OCI-LY3 (cell line): ENCODE measurements at regions not wholly inside any gene's neighbourhood (a gene's known extent, or its start where the extent isn't known, plus 50 kb on each side); places are given as distances from the start of the nearest gene placed in this dataset.

Source experiments
- H2AFZ ChIP-seq: fragments of 200-600, 300-600 bp; shearing (Covaris generic); 2 replicates; pipeline ENCODE4 v1.6.0; 2014; ENCODE audit warnings: antibody characterized with exemption, low read depth, low read length
- H3K27ac ChIP-seq: fragments of 200-600, 300-600 bp; sonication (generic); 2 replicates; pipeline ENCODE4 v1.5.1; 2014; ENCODE audit warnings: mild to moderate bottlenecking, low read length, moderate library complexity, mixed read lengths
- H3K27me3 ChIP-seq: fragments of 200-600, 300-600 bp; sonication (generic); 2 replicates; pipeline ENCODE4 v1.6.1; 2014; ENCODE audit warnings: low read depth, low read length, mixed read lengths
- H3K36me3 ChIP-seq: fragments of 200-600, 300-600 bp; sonication (generic); replicated peaks from 2 replicates; pipeline ENCODE3; 2014; ENCODE audit warnings: low read depth, low read length, mixed read lengths
- H3K4me1 ChIP-seq: fragments of 300-600, 200-600 bp; sonication (generic); 2 replicates; pipeline ENCODE4 v1.6.1; 2014; ENCODE audit warnings: low read length, mixed read lengths
- H3K4me2 ChIP-seq: fragments of 200-600, 300-600 bp; sonication (generic); 2 replicates; pipeline ENCODE4 v1.6.1; 2014; ENCODE audit warnings: low read length, mixed read lengths
- H3K4me3 ChIP-seq: fragments of 300-600, 200-600 bp; sonication (generic); 2 replicates; pipeline ENCODE4 v1.5.1; 2014; ENCODE audit warnings: antibody characterized with exemption, mild to moderate bottlenecking, low read length, moderate library complexity
- H3K79me2 ChIP-seq: fragments of 300-600, 200-600 bp; shearing (Covaris generic); 2 replicates; pipeline ENCODE4 v1.6.1; 2014; ENCODE audit warnings: mild to moderate bottlenecking, low read length, mixed read lengths
- H3K9ac ChIP-seq: fragments of 300-600, 200-600 bp; shearing (Covaris generic); 2 replicates; pipeline ENCODE4 v1.6.0; 2014; ENCODE audit warnings: mild to moderate bottlenecking, low read length, moderate library complexity
- H3K9me3 ChIP-seq: fragments of 200-600, 300-600 bp; shearing (Covaris generic); 2 replicates; pipeline ENCODE4 v1.6.1; 2014; ENCODE audit warnings: low read length, mixed read lengths; ENCODE audit not compliant: insufficient read depth
- H4K20me1 ChIP-seq: fragments of 200-600, 300-600 bp; sonication (generic); 2 replicates; pipeline ENCODE4 v1.6.1; 2016; ENCODE audit warnings: low read length, mixed read lengths; ENCODE audit not compliant: insufficient read depth
- CTCF ChIP-seq: fragments of 200-600, 300-600 bp; sonication (generic); IDR thresholded peaks from 2 replicates; pipeline ENCODE4 v1.5.1; 2014; ENCODE audit warnings: antibody characterized with exemption, low read length, low read depth
- EZH2phosphoT487 ChIP-seq: fragments of 200-600 bp; shearing (Covaris generic); IDR thresholded peaks from 2 replicates; pipeline ENCODE4 v1.6.1; 2018; ENCODE audit warnings: antibody characterized with exemption, mixed run types, low read depth

DNA sequence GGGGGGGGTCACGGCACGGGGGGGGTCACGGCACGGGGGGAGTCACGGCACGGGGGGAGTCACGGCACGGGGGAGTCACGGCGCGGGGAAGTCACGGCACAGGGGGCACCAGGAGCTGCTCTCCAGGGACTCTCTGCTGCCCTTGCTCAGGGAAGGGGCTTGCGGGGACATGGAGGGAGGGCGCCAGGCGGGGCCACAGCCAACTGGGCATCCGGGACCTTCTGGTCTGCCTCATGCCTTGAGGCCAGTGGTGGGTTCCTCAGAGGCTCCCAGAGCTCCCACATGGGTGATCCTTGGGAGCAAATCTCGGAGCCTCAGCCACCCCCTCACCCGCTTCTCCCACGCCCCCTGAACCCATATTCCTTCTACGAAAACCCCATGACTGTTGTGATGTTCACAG lies 55.8 kb upstream of the TMEM18 start:
- Histone ChIP-seq H2AFZ (no peak overlapping the region), H3K9me3 (no peaks in the 10 kb centered on the region), H3K36me3 (no peaks in the 10 kb centered on the region), H3K79me2 (no peaks in the 10 kb centered on the region), H3K27ac (no peak overlapping the region), H3K27me3 (no peaks in the 10 kb centered on the region), H3K4me3 (no peak overlapping the region), H3K4me2 (no peak overlapping the region), H3K9ac (no peak overlapping the region), H3K4me1 (peaks cover 35% of the 10 kb centered on the region), H4K20me1 (no peaks in the 10 kb centered on the region)
- TF ChIP-seq CTCF (no peak), EZH2phosphoT487 (no peak)

- Histone ChIP-seq H3K27me3 (no peaks in the 10 kb centered on the region), H3K79me2 (no peaks in the 10 kb centered on the region), H4K20me1 (no peaks in the 10 kb centered on the region), H3K9me3 (no peaks in the 10 kb centered on the region), H3K27ac (no peak overlapping the region), H3K4me2 (no peak overlapping the region), H2AFZ (no peak overlapping the region), H3K4me3 (no peak overlapping the region), H3K9ac (no peak overlapping the region), H3K36me3 (no peaks in the 10 kb centered on the region), H3K4me1 (peaks cover 46% of the 10 kb centered on the region)
- no peak for TF ChIP-seq CTCF
- TF ChIP-seq EZH2phosphoT487, result no peak
Measured at GRCh38 chr2:731711-732110, 54.5 kb upstream of the TMEM18 start.

- Histone ChIP-seq H3K36me3 (no peaks in the 10 kb centered on the region), H3K4me1 (peaks cover 46% of the 10 kb centered on the region), H4K20me1 (no peaks in the 10 kb centered on the region), H3K79me2 (no peaks in the 10 kb centered on the region), H3K4me2 (no peak overlapping the region), H3K27me3 (no peaks in the 10 kb centered on the region; the same call in 1 of the 2 replicates), H3K27ac (no peak overlapping the region), H3K9ac (no peak overlapping the region), H3K9me3 (no peaks in the 10 kb centered on the region), H3K4me3 (no peak overlapping the region), H2AFZ (no peak overlapping the region)
- TF ChIP-seq EZH2phosphoT487, result no peak
- TF ChIP-seq CTCF, result no peak
Measured at GRCh38 chr2:729376-729861, 52.2 kb upstream of the TMEM18 start.

DNA sequence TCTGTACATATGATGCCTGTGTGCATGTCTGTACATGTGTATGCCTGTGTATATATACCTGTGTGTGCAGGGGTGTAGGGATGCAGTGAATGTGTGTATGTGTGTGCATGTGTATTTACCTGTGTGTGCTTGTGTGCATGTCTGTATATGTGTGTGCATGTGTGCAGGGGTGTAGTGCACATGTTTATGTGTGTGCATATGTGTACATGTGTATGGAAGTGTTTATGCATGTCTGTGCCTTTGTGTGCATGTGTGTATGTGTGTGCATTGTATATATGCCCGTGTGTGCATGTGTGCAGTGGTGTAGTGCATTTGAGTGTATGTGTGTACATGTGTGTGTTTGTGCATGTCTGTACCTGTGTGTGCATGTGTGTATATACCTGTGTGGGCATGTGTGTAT lies 51.0 kb upstream of the TMEM18 start:
- H3K27ac ChIP-seq, result peak overlapping the region; percentile 89

More for the DNA sequence above, 51.0 kb upstream of the TMEM18 start:
- H3K79me2 ChIP-seq, result no peaks in the 10 kb centered on the region
- peaks cover 49% of the 10 kb centered on the region for H3K4me1 ChIP-seq
- no peaks in the 10 kb centered on the region for H4K20me1 ChIP-seq
- H2AFZ ChIP-seq, result no peak overlapping the region
- H3K9me3 ChIP-seq, result no peaks in the 10 kb centered on the region
- H3K9ac ChIP-seq, result no peak overlapping the region
- H3K36me3 ChIP-seq, result no peaks in the 10 kb centered on the region
- no peak for TF ChIP-seq EZH2phosphoT487
- TF ChIP-seq CTCF, result no peak
- H3K4me2 ChIP-seq, result peak overlapping the region; percentile 72
- no peaks in the 10 kb centered on the region; the same call in 1 of the 2 replicates for H3K27me3 ChIP-seq
- H3K4me3 ChIP-seq, result 0 out of 2 replicates have a peak overlapping the region, but pooled peaks have one; percentile 57
